NCI-H1930 (cell line): ENCODE measurements at regions not wholly inside any gene's neighbourhood (a gene's known extent, or its start where the extent isn't known, plus 50 kb on each side); places are given as distances from the start of the nearest gene placed in this dataset.

Experiments used
- DNase-seq, 2 experiments: peaks; one replicate each; lab custom pipeline; 2025; lab: John Stamatoyannopoulos, UW

DNA sequence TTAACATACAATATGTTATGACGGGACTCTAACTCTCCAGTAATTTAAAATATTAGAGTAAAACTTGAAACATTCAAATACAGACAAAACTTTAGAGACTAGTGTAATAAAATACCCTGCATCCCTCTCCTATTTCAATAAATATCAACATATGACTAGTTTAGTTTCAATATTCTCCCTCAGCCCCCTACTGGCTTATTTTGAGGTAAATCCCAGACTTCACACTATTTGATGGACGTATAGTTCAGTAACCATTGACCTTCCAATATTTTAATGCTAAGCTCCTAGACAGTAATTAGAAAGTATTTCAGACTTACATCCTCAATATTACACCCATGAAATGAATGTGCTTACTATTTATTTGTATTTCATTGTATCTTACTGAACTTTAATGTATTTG, 180.7 kb upstream of the STARD13 start:
- no peak for DNase-seq

- no peak for DNase-seq
Observed at GRCh38 chr13:33467556-33467955, 182.0 kb upstream of the STARD13 start.

- no peak for DNase-seq
Observed at GRCh38 chr13:33471204-33471603, 185.6 kb upstream of the STARD13 start.

DNA sequence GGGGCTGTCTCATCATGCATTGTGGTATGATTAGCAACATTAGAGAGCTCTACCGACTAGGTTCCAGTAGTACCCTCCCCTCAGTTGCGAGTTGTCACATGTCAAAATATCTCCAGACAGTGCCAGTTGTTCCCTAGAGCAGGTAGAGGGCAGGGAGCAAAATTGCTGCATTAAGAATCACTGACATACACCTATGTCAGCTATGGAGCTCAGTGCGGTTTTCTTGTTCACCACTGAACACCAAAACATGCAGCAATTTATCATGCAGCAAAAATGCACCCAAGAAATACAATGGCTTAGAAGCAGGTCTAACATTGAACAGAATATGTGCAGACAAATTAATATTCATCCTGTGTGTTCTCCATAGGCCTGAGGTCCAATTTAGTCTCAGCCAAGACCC, 186.9 kb upstream of the STARD13 start:
- no peak for DNase-seq

DNA sequence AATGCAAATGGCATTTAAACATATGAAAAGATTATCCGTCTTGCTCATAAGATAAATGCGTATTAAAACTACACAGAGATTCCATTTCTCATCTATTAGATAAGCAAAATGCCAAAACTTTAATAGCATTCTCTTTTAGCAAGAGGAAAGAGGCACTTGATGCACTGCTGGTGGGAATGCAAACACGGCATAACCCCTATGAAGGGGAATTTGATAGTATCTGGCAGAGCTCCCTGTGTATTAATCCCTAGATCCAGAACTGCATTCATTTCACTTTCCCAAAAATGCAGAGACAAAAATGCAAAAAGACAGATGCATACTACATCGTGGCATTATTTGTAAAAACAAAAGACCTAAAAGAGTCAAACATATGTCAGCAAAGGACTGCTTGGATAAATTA, 193.6 kb upstream of the STARD13 start:
- no peak for DNase-seq

DNA sequence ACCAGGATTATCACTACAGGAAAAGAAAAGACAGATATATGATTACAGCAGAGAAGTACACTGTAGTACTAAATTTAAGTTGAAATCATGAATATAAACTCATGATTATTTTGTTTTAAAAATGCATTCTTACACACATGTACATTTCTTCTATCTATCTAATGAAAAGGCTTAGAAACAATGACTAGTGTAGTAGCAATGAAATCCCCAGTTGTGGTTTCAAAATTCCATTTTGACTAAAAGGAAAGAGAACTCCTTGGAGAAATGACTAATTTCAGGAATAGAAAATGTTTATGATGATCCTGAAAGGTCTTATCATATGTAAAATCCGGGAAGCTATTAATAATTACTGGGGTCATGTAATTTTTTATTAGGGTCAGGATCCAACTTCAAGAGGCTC, 195.0 kb upstream of the STARD13 start:
- DNase-seq = no peak

GRCh38 chr13:33483471-33483870, 197.9 kb upstream of the STARD13 start:
- DNase-seq = no peak

GRCh38 chr13:33485247-33485646, 199.7 kb upstream of the STARD13 start:
- DNase-seq = no peak

GRCh38 chr13:33487575-33488243, 202.2 kb upstream of the STARD13 start:
- no peak for DNase-seq

- DNase-seq = no peak
Observed at GRCh38 chr13:33489563-33489962, 204.0 kb upstream of the STARD13 start.

DNA sequence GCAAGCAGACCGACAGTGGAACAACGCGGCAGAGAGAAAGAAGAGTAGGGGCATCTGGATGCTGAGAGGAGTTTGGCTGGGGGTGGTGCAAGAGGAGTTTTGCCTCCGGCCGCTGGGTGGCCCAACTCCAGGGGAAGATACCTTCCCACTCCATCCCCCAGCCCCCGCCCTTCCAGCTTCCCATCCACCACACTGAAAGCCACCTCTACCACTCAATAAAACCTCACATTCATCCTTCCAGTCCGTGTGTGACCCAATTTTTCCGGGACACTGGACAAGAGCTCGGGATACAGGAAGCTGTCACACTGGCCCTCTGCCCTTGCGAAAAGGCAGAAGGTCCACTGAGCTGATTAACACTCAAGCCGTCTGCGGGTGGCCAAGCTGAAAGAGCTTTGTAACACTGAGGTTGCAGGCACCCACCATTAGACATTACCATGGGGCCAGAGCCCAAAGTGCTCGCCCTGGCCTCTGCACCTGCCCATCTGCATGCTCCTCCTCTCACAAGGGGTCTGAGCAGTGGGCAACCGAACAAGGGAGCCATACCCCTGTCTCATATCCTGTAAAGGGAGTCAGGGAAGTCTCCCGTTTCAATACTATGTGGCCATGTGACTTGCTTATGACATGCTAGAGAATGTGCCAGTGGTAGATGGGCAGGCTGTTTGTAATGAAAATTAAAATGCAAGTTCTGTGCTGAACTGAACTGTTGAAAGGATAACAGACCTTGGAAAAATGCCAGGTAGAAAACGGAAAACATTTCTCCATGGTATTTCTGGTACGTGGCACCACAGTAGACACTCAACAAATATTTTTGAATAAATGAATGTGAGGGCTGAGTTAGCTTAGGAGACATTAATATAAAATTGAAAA, 205.1 kb upstream of the STARD13 start:
- no peak for DNase-seq

GRCh38 chr13:33493672-33494365, 208.3 kb upstream of the STARD13 start:
- DNase-seq = no peak

DNA sequence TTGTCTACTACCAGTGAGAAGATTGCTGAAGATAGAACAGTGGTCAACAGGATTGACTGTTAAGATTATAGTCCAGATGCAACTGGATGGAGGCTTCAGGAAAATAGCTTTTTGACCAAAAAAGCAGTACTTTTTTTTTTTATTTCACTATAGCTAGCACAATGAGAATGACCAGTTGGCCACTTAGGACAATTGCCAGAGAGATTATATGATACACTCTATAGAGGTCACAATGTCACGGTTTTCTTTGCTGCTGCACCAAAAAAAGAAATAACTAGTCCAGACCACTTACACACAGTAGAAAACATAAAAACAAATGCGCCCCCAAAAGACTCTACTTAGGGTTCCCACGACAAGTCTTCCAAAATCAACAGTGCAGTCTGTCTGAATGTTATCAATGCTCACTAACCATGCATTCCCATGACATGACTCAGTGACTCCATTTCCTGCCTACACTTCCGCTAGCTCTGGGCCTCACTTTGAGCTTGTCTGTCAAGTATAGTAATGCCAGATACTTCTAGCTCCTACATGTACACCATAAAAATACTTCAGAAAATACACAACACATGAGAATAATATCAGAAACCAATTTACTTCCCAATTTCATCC, 209.1 kb upstream of the STARD13 start:
- no peak for DNase-seq

GRCh38 chr13:33496336-33496735, 210.8 kb upstream of the STARD13 start:
- no peak for DNase-seq

- peak in 1 of 2 experiments; percentile 10 for DNase-seq
Observed at GRCh38 chr13:33497146-33497845, 211.7 kb upstream of the STARD13 start.

DNA sequence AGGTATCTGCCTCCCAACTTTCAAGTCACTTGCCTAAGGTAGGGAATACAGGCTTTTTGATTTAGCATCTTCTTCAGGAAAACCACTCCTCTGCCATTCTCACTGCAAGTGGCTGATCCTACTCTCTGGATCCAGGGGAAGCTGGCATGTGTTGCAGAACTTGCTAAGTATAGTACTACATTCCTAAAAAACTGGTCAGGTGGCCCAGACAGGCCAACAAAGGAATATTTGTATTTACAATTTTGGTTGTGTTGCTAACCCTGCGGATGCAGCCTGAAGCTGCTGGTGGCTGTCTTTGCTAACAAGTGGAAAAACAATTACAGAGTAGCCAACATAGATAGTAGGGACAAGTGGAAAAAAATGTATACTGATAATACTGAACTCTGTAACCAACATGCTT, 222.5 kb upstream of the STARD13 start:
- DNase-seq = no peak

DNA sequence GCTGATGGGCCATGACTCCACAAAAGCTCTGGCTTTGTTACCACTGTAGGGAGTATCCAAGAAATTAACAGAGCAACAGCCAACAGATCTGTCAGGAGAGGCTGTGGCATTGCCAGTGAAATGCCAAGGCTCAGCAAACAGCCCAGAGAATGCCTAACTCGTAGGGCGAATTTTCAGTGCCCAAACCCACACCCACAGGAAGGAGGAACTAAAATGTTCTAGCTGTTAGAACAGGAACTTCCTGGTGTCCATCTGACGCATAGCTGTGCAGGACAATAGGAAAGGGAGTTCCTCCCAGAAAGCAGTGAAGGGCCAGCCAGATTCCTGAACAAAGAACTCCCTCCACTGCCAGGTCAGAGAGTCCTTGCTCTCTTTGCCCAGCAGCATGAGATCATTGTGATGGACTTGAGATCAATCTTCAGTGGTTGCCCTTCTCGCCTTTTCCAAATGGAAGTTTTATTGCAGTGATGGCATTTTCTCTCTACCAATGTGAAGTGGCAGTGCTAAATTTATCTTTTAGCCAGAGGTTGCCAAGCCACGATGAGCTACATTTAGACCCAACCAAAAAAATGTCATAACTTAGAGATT, 224.2 kb upstream of the STARD13 start:
- no peak for DNase-seq

DNA sequence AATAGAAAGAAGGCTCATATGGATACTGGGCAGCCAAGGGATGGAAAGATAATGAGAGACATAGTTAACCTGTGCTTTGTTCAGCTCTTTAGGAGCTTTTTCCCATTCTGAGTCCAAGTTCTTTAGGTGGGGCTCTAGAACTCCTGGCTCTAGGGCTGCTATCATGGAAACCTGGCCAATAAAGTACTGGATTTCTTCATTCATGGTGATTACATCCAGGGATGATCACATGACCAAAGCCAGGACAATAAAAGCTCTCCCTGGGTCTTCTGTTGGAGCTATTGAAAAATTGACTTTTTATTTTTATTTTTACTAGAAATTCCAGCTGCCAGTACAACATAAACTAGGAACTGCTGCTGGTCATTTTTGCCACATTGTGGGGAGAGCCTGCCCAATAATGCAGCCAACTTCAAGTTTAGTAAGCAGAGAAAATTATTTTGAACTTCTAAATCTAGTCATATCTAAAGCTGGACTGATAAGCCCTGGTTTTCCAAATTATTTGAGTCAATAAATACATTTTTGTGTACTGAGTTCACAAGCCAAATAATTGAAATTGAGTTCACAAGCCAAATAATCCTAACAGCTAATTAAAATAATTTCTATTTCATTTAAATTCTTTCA, 224.9 kb upstream of the STARD13 start:
- no peak for DNase-seq

DNA sequence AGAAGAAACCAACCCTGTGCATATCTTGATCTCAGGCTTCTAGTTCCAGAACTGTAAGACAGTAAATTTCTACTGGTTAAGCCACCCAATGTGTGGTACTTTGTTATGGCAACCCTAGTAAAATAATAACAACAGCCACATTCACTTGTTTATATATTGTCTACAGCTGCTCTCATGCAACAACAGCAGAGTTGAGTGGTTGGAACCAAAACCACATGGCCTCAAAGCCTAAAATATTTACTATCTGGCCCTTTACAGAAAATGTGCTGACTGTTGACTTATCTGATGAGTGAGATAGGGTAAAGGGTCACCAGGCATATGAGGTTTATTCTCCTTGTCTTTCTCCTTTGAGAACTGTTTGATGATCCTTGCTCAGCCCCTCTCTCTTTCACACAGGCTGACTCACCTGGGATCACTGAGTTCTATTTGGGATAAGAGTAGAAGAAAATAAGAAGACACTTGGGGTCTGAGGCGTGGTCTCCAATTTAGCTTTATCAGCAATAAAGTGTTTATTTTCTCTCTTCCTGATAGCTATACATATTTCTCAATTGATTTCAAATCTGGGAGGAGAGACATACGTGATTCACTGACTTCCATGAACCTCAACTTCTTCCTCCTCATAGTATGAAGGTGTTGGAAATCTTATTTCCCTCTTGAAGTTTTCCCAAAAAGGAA, 227.5 kb upstream of the STARD13 start:
- no peak for DNase-seq

- no peak for DNase-seq
Observed at GRCh38 chr13:33514362-33514761, 228.8 kb upstream of the STARD13 start.
